ENCODE measurements at regions not wholly inside any gene's neighbourhood (a gene's known extent, or its start where the extent isn't known, plus 50 kb on each side); places are given as distances from the start of the nearest gene placed in this dataset.

DNA sequence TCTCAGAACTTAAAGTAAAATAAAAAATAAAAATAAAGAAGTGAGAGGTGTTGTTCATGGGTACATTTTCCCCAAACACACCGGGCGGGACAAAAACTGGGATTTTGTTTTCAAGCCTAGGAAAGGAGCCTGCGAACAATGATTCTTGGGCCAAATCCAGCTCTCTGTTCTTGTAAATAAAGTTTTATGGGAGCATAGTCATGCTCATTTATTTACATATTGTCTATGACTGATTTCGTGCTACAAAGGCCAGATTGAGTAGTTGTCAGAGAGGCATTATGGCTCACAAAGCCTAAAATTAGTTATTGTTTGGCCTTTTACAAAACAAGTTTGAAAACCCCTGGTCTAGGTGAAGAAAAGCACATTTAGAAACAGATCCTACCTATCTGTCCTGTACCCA is 821.0 kb upstream of the GRAMD2B start:
- Histone ChIP-seq H3K27ac (ENCODE audit: low read length) (no peak overlapping the region; the same call in 1 of the 2 replicates), H3K27me3 (ENCODE audit: control insufficient read depth, insufficient read depth, low read length) (no peaks in the 10 kb centered on the region), H3K9me3 (ENCODE audit: control insufficient read depth, insufficient read depth, low read depth, low read length) (no peaks in the 10 kb centered on the region), H3K4me3 (ENCODE audit: low read depth in 2 of 2, low read length in 2 of 2) (no peak overlapping the region), H3K36me3 (ENCODE audit: control insufficient read depth, insufficient read depth, low read length) (no peaks in the 10 kb centered on the region), H3K4me1 (ENCODE audit: control insufficient read depth, insufficient read depth, low read length) (no peaks in the 10 kb centered on the region)
- ATAC-seq (no peak), DNase-seq (ENCODE audit: low read depth, low spot score) (no peak)
- CTCF ChIA-PET = no interaction called here
- intact Hi-C loops (cut with micrococcal nuclease; ENCODE audit: unreplicated experiment) = no loop called here
- in situ Hi-C loops (cut with HindIII; ENCODE audit: low pct_unique_long_range_greater_than_20kb, low sequenced_read_pairs) = no loop called here
- no TSS peak for BruUV-seq (replicated peaks)
- POLR2A ChIA-PET = no interaction called here
- TF ChIP-seq, protein P1, sequence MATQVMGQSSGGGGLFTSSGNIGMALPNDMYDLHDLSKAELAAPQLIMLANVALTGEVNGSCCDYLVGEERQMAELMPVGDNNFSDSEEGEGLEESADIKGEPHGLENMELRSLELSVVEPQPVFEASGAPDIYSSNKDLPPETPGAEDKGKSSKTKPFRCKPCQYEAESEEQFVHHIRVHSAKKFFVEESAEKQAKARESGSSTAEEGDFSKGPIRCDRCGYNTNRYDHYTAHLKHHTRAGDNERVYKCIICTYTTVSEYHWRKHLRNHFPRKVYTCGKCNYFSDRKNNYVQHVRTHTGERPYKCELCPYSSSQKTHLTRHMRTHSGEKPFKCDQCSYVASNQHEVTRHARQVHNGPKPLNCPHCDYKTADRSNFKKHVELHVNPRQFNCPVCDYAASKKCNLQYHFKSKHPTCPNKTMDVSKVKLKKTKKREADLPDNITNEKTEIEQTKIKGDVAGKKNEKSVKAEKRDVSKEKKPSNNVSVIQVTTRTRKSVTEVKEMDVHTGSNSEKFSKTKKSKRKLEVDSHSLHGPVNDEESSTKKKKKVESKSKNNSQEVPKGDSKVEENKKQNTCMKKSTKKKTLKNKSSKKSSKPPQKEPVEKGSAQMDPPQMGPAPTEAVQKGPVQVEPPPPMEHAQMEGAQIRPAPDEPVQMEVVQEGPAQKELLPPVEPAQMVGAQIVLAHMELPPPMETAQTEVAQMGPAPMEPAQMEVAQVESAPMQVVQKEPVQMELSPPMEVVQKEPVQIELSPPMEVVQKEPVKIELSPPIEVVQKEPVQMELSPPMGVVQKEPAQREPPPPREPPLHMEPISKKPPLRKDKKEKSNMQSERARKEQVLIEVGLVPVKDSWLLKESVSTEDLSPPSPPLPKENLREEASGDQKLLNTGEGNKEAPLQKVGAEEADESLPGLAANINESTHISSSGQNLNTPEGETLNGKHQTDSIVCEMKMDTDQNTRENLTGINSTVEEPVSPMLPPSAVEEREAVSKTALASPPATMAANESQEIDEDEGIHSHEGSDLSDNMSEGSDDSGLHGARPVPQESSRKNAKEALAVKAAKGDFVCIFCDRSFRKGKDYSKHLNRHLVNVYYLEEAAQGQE (IDR thresholded peaks at IDR 0.05; ENCODE audit: insufficient read depth in 1 of 2, low read depth in 2 of 2, low read length in 1 of 2) = no peak
- TF ChIP-seq SIN3A (IDR thresholded peaks at IDR 0.05; ENCODE audit: borderline replicate concordance, insufficient read depth, low read depth, low read length) (no peak), TCF7L2 (IDR thresholded peaks at IDR 0.05; ENCODE audit: low read depth, low read length) (no peak), POLR2AphosphoS5 (IDR thresholded peaks at IDR 0.05; ENCODE audit: low read depth, low read length) (no peak)
- TF ChIP-seq, protein P2, sequence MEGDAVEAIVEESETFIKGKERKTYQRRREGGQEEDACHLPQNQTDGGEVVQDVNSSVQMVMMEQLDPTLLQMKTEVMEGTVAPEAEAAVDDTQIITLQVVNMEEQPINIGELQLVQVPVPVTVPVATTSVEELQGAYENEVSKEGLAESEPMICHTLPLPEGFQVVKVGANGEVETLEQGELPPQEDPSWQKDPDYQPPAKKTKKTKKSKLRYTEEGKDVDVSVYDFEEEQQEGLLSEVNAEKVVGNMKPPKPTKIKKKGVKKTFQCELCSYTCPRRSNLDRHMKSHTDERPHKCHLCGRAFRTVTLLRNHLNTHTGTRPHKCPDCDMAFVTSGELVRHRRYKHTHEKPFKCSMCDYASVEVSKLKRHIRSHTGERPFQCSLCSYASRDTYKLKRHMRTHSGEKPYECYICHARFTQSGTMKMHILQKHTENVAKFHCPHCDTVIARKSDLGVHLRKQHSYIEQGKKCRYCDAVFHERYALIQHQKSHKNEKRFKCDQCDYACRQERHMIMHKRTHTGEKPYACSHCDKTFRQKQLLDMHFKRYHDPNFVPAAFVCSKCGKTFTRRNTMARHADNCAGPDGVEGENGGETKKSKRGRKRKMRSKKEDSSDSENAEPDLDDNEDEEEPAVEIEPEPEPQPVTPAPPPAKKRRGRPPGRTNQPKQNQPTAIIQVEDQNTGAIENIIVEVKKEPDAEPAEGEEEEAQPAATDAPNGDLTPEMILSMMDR (IDR thresholded peaks at IDR 0.05) = no peak

- no peak for TF ChIP-seq POLR2AphosphoS5 (IDR thresholded peaks at IDR 0.05; ENCODE audit: low read depth, low read length)
- TF ChIP-seq, protein P2 (IDR thresholded peaks at IDR 0.05) = no peak
- no peak for TF ChIP-seq TCF7L2 (IDR thresholded peaks at IDR 0.05; ENCODE audit: low read depth, low read length)
- TF ChIP-seq, protein P1 (IDR thresholded peaks at IDR 0.05; ENCODE audit: insufficient read depth in 1 of 2, low read depth in 2 of 2, low read length in 1 of 2) = no peak
- no peak for TF ChIP-seq SIN3A (IDR thresholded peaks at IDR 0.05; ENCODE audit: borderline replicate concordance, insufficient read depth, low read depth, low read length)
- intact Hi-C loops (cut with micrococcal nuclease; ENCODE audit: unreplicated experiment) = no loop called here
- ATAC-seq = no peak
- in situ Hi-C loops (cut with HindIII; ENCODE audit: low pct_unique_long_range_greater_than_20kb, low sequenced_read_pairs) = no loop called here
- no peak for DNase-seq (ENCODE audit: low read depth, low spot score)
- ChIA-PET CTCF (interaction anchor here (0.6 kb wide), 1 partner anchor 124 kb away, joined by 3 read pairs; no protein-coding TSS in a partner anchor), POLR2A (no interaction called here)
- Histone ChIP-seq H3K27me3 (ENCODE audit: control insufficient read depth, insufficient read depth, low read length) (no peaks in the 10 kb centered on the region), H3K4me3 (ENCODE audit: low read depth in 2 of 2, low read length in 2 of 2) (no peak overlapping the region), H3K36me3 (ENCODE audit: control insufficient read depth, insufficient read depth, low read length) (no peaks in the 10 kb centered on the region), H3K27ac (ENCODE audit: low read length) (no peak overlapping the region), H3K4me1 (ENCODE audit: control insufficient read depth, insufficient read depth, low read length) (no peaks in the 10 kb centered on the region), H3K9me3 (ENCODE audit: control insufficient read depth, insufficient read depth, low read depth, low read length) (no peaks in the 10 kb centered on the region)
- BruUV-seq (replicated peaks) = no TSS peak
These were observed 819.9 kb upstream of the GRAMD2B start for GRCh38 chr5:125603321-125603720.
